ENCODE measurements at regions not wholly inside any gene's neighbourhood (a gene's known extent, or its start where the extent isn't known, plus 50 kb on each side); places are given as distances from the start of the nearest gene placed in this dataset.

DNA sequence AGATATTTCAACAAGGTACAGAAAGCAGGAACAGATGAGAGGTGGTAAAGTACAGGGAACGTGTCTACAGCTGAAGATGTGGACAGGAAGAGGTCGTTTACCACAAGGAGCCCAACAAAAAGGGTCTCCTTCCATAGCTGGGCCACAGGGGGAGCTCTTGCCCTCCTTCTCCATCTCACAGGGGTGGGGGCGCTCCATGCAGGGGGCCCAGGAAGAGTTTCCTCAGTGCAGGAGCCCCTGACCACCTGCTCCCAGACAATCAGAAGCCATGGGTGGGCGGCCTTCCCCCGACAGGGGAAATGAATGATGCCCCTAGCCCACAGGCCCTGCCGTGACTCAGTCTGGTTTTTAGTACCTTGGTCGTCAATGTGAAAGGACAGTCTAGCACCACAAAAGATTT is 163.6 kb upstream of the ZNF516 start:
- H3K27ac ChIP-seq (ENCODE audit: low read depth, low read length, poor library complexity, severe bottlenecking) = no peak overlapping the region
- H4K20me1 ChIP-seq (ENCODE audit: insufficient read depth, low read length) = no peaks in the 10 kb centered on the region
- no peak overlapping the region for H3K4me3 ChIP-seq (ENCODE audit: low read depth, low read length, poor library complexity, severe bottlenecking)
- H2AFZ ChIP-seq (ENCODE audit: low read length) = peak overlapping the region; percentile 25; the same call in 1 of the 2 replicates
- H3K9me3 ChIP-seq (ENCODE audit: low read length) = no peaks in the 10 kb centered on the region
- no peaks in the 10 kb centered on the region for H3K36me3 ChIP-seq (ENCODE audit: insufficient read depth, low read length)
- ChIA-PET CTCF (ENCODE audit: unreplicated experiment) (no interaction called here), POLR2A (no interaction called here)
- intact Hi-C loops (cut with micrococcal nuclease; ENCODE audit: unreplicated experiment) = no loop called here
- BruUV-seq (replicated peaks) = no TSS peak
- no peak overlapping the region for H3K4me2 ChIP-seq (ENCODE audit: low read length)
- TF ChIP-seq EZH2phosphoT487 (IDR thresholded peaks at IDR 0.05; ENCODE audit: borderline replicate concordance, low read depth, low read length) = no peak
- TF ChIP-seq, protein P1, sequence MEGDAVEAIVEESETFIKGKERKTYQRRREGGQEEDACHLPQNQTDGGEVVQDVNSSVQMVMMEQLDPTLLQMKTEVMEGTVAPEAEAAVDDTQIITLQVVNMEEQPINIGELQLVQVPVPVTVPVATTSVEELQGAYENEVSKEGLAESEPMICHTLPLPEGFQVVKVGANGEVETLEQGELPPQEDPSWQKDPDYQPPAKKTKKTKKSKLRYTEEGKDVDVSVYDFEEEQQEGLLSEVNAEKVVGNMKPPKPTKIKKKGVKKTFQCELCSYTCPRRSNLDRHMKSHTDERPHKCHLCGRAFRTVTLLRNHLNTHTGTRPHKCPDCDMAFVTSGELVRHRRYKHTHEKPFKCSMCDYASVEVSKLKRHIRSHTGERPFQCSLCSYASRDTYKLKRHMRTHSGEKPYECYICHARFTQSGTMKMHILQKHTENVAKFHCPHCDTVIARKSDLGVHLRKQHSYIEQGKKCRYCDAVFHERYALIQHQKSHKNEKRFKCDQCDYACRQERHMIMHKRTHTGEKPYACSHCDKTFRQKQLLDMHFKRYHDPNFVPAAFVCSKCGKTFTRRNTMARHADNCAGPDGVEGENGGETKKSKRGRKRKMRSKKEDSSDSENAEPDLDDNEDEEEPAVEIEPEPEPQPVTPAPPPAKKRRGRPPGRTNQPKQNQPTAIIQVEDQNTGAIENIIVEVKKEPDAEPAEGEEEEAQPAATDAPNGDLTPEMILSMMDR (conservative IDR thresholded peaks at IDR 0.05; ENCODE audit: low read length) = peak; percentile 69
- H3K9me2 ChIP-seq (ENCODE audit: insufficient read depth, low read length) = no peaks in the 10 kb centered on the region
- peak; percentile 39 for DNase-seq (ENCODE audit: low spot score)
- no peaks in the 10 kb centered on the region for H3K4me1 ChIP-seq (ENCODE audit: insufficient read depth, low read length, poor library complexity, severe bottlenecking)
- no peaks in the 10 kb centered on the region for H3K79me2 ChIP-seq (ENCODE audit: insufficient read depth, low read depth, low read length)

DNA sequence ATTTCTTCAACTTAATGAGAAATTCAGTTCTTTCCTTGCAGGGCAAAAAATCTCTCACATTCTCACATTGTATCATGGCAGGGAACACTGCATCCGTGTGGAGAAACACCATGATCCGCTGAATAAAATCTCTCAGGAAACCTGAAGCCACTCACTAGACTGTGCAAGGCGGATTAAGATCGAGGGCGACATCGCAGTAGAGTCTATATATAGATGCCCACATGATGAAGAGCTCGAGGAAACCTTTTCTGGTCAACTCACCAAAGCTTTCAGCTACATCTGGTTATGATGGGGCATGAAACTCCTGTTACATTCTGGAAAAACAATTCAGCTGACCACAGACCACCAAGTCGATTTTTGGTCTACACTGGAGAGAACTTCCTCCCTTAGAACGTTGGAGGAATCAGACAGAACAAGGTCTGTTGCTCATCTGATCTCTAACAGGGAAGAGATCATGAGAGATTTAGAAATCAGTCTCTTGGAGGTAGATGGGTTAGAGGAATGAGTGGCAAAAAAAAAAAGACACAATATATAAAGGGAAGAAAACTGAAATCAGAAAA is 162.9 kb upstream of the ZNF516 start:
- H3K36me3 ChIP-seq (ENCODE audit: insufficient read depth, low read length) = no peaks in the 10 kb centered on the region
- ChIA-PET CTCF (ENCODE audit: unreplicated experiment) (no interaction called here), POLR2A (no interaction called here)
- no TSS peak for BruUV-seq (replicated peaks)
- no peaks in the 10 kb centered on the region for H3K9me3 ChIP-seq (ENCODE audit: low read length)
- H2AFZ ChIP-seq (ENCODE audit: low read length) = peak overlapping the region; percentile 25; the same call in 1 of the 2 replicates
- no peak overlapping the region for H3K4me3 ChIP-seq (ENCODE audit: low read depth, low read length, poor library complexity, severe bottlenecking)
- no peak overlapping the region for H3K27ac ChIP-seq (ENCODE audit: low read depth, low read length, poor library complexity, severe bottlenecking)
- no peak for DNase-seq (ENCODE audit: low spot score)
- no peak overlapping the region for H3K4me2 ChIP-seq (ENCODE audit: low read length)
- H4K20me1 ChIP-seq (ENCODE audit: insufficient read depth, low read length) = no peaks in the 10 kb centered on the region
- TF ChIP-seq EZH2phosphoT487 (IDR thresholded peaks at IDR 0.05; ENCODE audit: borderline replicate concordance, low read depth, low read length) = no peak
- TF ChIP-seq, protein P1 (conservative IDR thresholded peaks at IDR 0.05; ENCODE audit: low read length) = no peak
- no peaks in the 10 kb centered on the region for H3K4me1 ChIP-seq (ENCODE audit: insufficient read depth, low read length, poor library complexity, severe bottlenecking)
- intact Hi-C loops (cut with micrococcal nuclease; ENCODE audit: unreplicated experiment) = no loop called here
- no peaks in the 10 kb centered on the region for H3K9me2 ChIP-seq (ENCODE audit: insufficient read depth, low read length)
- H3K79me2 ChIP-seq (ENCODE audit: insufficient read depth, low read depth, low read length) = no peaks in the 10 kb centered on the region

DNA sequence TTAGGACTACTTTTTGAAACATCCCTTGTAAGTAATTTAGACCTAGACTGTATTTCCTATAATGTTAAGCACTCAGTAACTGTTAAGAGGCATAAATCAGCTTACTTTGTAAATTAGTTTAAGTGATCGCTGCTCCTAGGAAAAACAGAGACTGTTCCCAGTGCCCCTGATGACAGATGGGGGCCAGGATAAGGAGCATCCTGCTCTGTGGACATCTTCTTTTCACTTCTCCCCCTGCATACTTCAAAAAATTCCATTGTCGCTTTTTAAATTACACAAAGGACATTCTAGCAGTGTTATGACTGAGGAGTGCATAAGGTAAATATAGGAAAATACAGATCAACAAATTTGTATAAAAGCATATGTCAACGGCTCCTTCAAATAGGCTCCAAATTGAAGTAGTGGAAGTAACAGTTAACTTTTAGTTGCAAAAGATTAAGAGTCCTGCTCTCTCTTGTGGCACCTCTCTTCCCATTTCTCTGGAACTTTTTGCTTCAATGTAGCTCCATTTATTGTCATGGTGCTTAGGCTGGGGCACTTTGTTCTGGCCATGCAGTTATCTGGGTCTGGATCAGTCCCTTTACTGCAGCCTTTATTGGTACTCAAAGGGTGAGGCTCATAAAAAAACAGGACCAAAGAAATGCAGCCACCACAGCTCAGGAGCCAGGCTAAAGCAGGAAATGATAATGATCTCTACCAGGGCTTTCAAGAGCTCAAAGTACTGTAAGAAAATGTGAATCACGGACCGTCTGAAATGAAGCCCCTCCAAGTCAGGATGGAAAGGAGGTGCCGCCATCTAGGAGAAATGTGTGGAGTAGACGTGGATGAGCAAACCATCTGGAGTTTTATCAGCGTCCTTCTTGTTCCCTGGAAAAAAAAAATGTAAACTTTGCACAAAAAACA is 162.1 kb upstream of the ZNF516 start:
- TF ChIP-seq, protein P1 (conservative IDR thresholded peaks at IDR 0.05; ENCODE audit: low read length) = no peak
- TF ChIP-seq EZH2phosphoT487 (IDR thresholded peaks at IDR 0.05; ENCODE audit: borderline replicate concordance, low read depth, low read length) = no peak
- intact Hi-C loops (cut with micrococcal nuclease; ENCODE audit: unreplicated experiment) = no loop called here
- no peaks in the 10 kb centered on the region for H3K36me3 ChIP-seq (ENCODE audit: insufficient read depth, low read length)
- no peaks in the 10 kb centered on the region for H3K4me1 ChIP-seq (ENCODE audit: insufficient read depth, low read length, poor library complexity, severe bottlenecking)
- H3K27ac ChIP-seq (ENCODE audit: low read depth, low read length, poor library complexity, severe bottlenecking) = no peak overlapping the region
- no peaks in the 10 kb centered on the region for H3K79me2 ChIP-seq (ENCODE audit: insufficient read depth, low read depth, low read length)
- H3K4me2 ChIP-seq (ENCODE audit: low read length) = no peak overlapping the region
- H2AFZ ChIP-seq (ENCODE audit: low read length) = no peak overlapping the region
- BruUV-seq (replicated peaks) = no TSS peak
- no peaks in the 10 kb centered on the region for H3K9me3 ChIP-seq (ENCODE audit: low read length)
- CTCF ChIA-PET (ENCODE audit: unreplicated experiment) = no interaction called here
- H3K9me2 ChIP-seq (ENCODE audit: insufficient read depth, low read length) = no peaks in the 10 kb centered on the region
- H3K4me3 ChIP-seq (ENCODE audit: low read depth, low read length, poor library complexity, severe bottlenecking) = no peak overlapping the region
- H4K20me1 ChIP-seq (ENCODE audit: insufficient read depth, low read length) = no peaks in the 10 kb centered on the region
- POLR2A ChIA-PET = no interaction called here
- DNase-seq (ENCODE audit: low spot score) = no peak

Measured in OCI-LY7 (cell line).